ENCODE measurements at regions not wholly inside any gene's neighbourhood (a gene's known extent, or its start where the extent isn't known, plus 50 kb on each side); places are given as distances from the start of the nearest gene placed in this dataset.
"Not testable (repeated sequence)": the region's sequence is repeated elsewhere in the genome, so short reads cannot be mapped to it uniquely, and the experiment has no call there.

GRCh38 chr14:104479901-104480300 lies 99.7 kb upstream of the C14orf180 start:
- Mint-ChIP-seq H3K27ac (no peak overlapping the region), H3K9me3 (peaks cover 17 to 36% (median 29%) of the 10 kb centered on the region in 7 donors), H3K4me3 (no peak overlapping the region), H3K27me3 (ENCODE audit: low read depth in 3 of 3) (peaks cover 2 to 6% (median 2%) of the 10 kb centered on the region in 3 donors), H3K4me1 (no peaks in the 10 kb centered on the region), H3K36me3 (no peaks in the 10 kb centered on the region)
- Histone ChIP-seq H4K20me1 (ENCODE audit: insufficient read depth, low read length) (no peaks in the 10 kb centered on the region), H3K79me2 (ENCODE audit: insufficient read depth, low read length) (no peaks in the 10 kb centered on the region), H3K27me3 (ENCODE audit: control insufficient read depth in 2 of 2, insufficient read depth in 2 of 2, low read length in 2 of 2) (no peaks in the 10 kb centered on the region), H3K27ac (ENCODE audit: low read depth in 1 of 2, low read length in 2 of 2) (no peak overlapping the region), H3K4me2 (replicated peaks; ENCODE audit: extremely low read depth, low read length, poor library complexity, severe bottlenecking) (no peak overlapping the region), H2AFZ (ENCODE audit: insufficient read depth, low read depth, low read length, poor library complexity, severe bottlenecking) (no peak overlapping the region), H3K4me3 (replicated peaks in 1 of 3; ENCODE audit: low read depth in 2 of 3, low read length in 3 of 3) (no peak overlapping the region), H3K36me3 (replicated peaks in 1 of 2; ENCODE audit: control insufficient read depth in 1 of 2, insufficient read depth in 2 of 2, low read length in 2 of 2) (no peaks in the 10 kb centered on the region), H3K9me3 (replicated peaks in 1 of 2; ENCODE audit: control insufficient read depth in 1 of 2, insufficient read depth in 1 of 2, low read length in 2 of 2) (peaks cover 35 to 38% of the 10 kb centered on the region in 2 donors), H3K9ac (ENCODE audit: insufficient read depth, low read length, poor library complexity, severe bottlenecking) (no peak overlapping the region), H3K4me1 (ENCODE audit: control insufficient read depth in 1 of 2, insufficient read depth in 2 of 2, low read length in 2 of 2) (no peaks in the 10 kb centered on the region)
- intact Hi-C loops (cut with micrococcal nuclease), result no loop called here
- WGBS (ENCODE audit: insufficient coverage), result 91% methylated on average over 10 of the region's 10 CpGs
- TF ChIP-seq, protein P1, sequence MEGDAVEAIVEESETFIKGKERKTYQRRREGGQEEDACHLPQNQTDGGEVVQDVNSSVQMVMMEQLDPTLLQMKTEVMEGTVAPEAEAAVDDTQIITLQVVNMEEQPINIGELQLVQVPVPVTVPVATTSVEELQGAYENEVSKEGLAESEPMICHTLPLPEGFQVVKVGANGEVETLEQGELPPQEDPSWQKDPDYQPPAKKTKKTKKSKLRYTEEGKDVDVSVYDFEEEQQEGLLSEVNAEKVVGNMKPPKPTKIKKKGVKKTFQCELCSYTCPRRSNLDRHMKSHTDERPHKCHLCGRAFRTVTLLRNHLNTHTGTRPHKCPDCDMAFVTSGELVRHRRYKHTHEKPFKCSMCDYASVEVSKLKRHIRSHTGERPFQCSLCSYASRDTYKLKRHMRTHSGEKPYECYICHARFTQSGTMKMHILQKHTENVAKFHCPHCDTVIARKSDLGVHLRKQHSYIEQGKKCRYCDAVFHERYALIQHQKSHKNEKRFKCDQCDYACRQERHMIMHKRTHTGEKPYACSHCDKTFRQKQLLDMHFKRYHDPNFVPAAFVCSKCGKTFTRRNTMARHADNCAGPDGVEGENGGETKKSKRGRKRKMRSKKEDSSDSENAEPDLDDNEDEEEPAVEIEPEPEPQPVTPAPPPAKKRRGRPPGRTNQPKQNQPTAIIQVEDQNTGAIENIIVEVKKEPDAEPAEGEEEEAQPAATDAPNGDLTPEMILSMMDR (IDR thresholded peaks at IDR 0.05), result no peak
- DNase-seq, result no peak

DNA sequence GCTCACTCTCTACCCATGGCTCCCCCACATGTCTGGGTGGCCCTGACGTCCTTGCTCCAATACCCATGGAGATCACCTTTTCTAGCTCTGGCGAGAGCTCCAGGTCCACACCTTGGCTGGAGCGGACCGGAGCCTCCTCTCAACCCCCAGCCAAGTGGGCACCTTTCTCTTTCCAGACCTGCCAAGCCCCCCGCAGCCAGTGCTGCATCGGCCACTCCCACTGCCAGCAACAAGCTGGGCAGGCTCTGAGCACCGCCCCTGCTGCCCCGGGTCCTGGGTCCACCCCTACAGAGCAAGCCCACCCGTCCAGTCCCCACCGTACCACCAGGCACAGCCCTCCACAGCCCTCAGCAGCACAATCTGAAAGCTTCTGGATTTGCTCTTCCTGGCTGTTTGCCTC lies 98.2 kb upstream of the C14orf180 start:
- Mint-ChIP-seq H3K36me3 (no peaks in the 10 kb centered on the region), H3K4me3 (no peak overlapping the region)
- TF ChIP-seq, protein P1 (IDR thresholded peaks at IDR 0.05), result no peak

DNA sequence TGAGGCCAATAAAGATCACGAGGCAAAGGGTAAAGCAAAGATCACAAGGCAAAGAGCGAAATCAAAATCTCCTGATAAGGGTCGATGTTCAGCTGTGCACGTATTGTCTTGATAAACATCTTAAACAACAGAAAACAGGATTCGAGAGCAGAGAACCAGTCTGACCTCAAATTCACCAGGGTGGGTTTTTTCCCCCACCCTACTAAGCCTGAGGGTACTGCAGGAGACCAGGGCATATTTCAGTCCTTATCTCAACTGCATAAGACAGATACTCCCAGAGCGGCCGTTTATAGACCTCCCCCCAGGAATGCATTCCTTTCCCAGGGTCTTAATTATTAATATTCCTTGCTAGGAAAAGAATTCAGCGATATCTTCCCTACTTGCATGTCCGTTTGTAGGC lies 97.5 kb upstream of the C14orf180 start:
- peaks cover 17 to 40% (median 31%) of the 10 kb centered on the region in 7 donors for H3K9me3 Mint-ChIP-seq
- H3K4me3 ChIP-seq (replicated peaks in 1 of 3; ENCODE audit: low read depth in 2 of 3, low read length in 3 of 3); H3K4me1 ChIP-seq (ENCODE audit: control insufficient read depth in 1 of 2, insufficient read depth in 2 of 2, low read length in 2 of 2); H3K4me1 Mint-ChIP-seq; H4K20me1 ChIP-seq (ENCODE audit: insufficient read depth, low read length); H3K27me3 ChIP-seq (ENCODE audit: control insufficient read depth in 2 of 2, insufficient read depth in 2 of 2, low read length in 2 of 2); H3K9ac ChIP-seq (ENCODE audit: insufficient read depth, low read length, poor library complexity, severe bottlenecking); H3K36me3 ChIP-seq (replicated peaks in 1 of 2; ENCODE audit: control insufficient read depth in 1 of 2, insufficient read depth in 2 of 2, low read length in 2 of 2); H3K4me2 ChIP-seq (replicated peaks; ENCODE audit: extremely low read depth, low read length, poor library complexity, severe bottlenecking); H2AFZ ChIP-seq (ENCODE audit: insufficient read depth, low read depth, low read length, poor library complexity, severe bottlenecking); H3K36me3 Mint-ChIP-seq; H3K27ac Mint-ChIP-seq; H3K79me2 ChIP-seq (ENCODE audit: insufficient read depth, low read length); intact Hi-C loops (cut with micrococcal nuclease); H3K4me3 Mint-ChIP-seq; DNase-seq; H3K27ac ChIP-seq (ENCODE audit: low read depth in 1 of 2, low read length in 2 of 2); H3K27me3 Mint-ChIP-seq (ENCODE audit: low read depth in 3 of 3): not testable (repeated sequence)
- WGBS (ENCODE audit: insufficient coverage), result 84% methylated on average over 4 of the region's 9 CpGs
- H3K9me3 ChIP-seq (replicated peaks in 1 of 2; ENCODE audit: control insufficient read depth in 1 of 2, insufficient read depth in 1 of 2, low read length in 2 of 2), result peaks cover 35 to 38% of the 10 kb centered on the region in 2 donors

More for the DNA sequence above, 98.2 kb upstream of the C14orf180 start:
- no peaks in the 10 kb centered on the region for H3K27me3 ChIP-seq (ENCODE audit: control insufficient read depth in 2 of 2, insufficient read depth in 2 of 2, low read length in 2 of 2)
- Mint-ChIP-seq H3K4me1 (no peaks in the 10 kb centered on the region), H3K27ac (no peak overlapping the region), H3K9me3 (peaks cover 17 to 38% (median 29%) of the 10 kb centered on the region in 7 donors), H3K27me3 (ENCODE audit: low read depth in 3 of 3) (peaks cover 0 to 6% (median 2%) of the 10 kb centered on the region in 3 donors)
- H3K4me1 ChIP-seq (ENCODE audit: control insufficient read depth in 1 of 2, insufficient read depth in 2 of 2, low read length in 2 of 2), result no peaks in the 10 kb centered on the region
- no peak overlapping the region for H3K4me3 ChIP-seq (replicated peaks in 1 of 3; ENCODE audit: low read depth in 2 of 3, low read length in 3 of 3)
- peaks cover 35 to 38% of the 10 kb centered on the region in 2 donors for H3K9me3 ChIP-seq (replicated peaks in 1 of 2; ENCODE audit: control insufficient read depth in 1 of 2, insufficient read depth in 1 of 2, low read length in 2 of 2)
- H4K20me1 ChIP-seq (ENCODE audit: insufficient read depth, low read length), result no peaks in the 10 kb centered on the region
- no peak overlapping the region for H3K9ac ChIP-seq (ENCODE audit: insufficient read depth, low read length, poor library complexity, severe bottlenecking)
- no peak overlapping the region for H2AFZ ChIP-seq (ENCODE audit: insufficient read depth, low read depth, low read length, poor library complexity, severe bottlenecking)
- no peak overlapping the region for H3K4me2 ChIP-seq (replicated peaks; ENCODE audit: extremely low read depth, low read length, poor library complexity, severe bottlenecking)
- no peaks in the 10 kb centered on the region for H3K36me3 ChIP-seq (replicated peaks in 1 of 2; ENCODE audit: control insufficient read depth in 1 of 2, insufficient read depth in 2 of 2, low read length in 2 of 2)
- no peak for DNase-seq
- H3K79me2 ChIP-seq (ENCODE audit: insufficient read depth, low read length), result no peaks in the 10 kb centered on the region
- H3K27ac ChIP-seq (ENCODE audit: low read depth in 1 of 2, low read length in 2 of 2), result no peak overlapping the region
- WGBS (ENCODE audit: insufficient coverage), result 98% methylated on average over 10 of the region's 10 CpGs
- intact Hi-C loops (cut with micrococcal nuclease), result no loop called here

Data from CD14-positive monocyte (primary cell).